HG03103 (cell line): ENCODE measurements at regions not wholly inside any gene's neighbourhood (a gene's known extent, or its start where the extent isn't known, plus 50 kb on each side); places are given as distances from the start of the nearest gene placed in this dataset.

Experiments used
- ATAC-seq: cut with Tn5 transposase; IDR thresholded peaks from one replicate; pipeline ENCODE4 v1.9.1; 2021; ENCODE audit warnings: low read depth; ENCODE audit not compliant: unreplicated experiment

DNA sequence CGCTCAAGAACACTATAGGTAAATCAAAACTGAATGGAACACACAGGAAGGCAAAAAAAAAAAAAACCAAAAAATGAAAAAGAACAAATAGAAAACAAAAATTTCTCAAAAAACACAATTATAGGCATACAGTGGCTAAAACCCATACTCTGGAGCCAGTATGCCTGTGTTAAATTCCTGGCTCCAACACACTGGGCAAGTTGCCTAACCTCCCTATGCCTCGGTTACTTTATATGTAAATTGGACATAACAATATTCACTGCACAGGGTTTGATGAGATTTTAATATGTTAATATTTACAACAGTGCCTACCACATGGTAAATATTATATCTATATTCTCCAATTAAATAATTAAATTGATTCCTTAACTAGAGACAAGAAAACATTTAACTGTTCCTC is 217.1 kb downstream of the HTR7 start:
- ATAC-seq = no peak

DNA sequence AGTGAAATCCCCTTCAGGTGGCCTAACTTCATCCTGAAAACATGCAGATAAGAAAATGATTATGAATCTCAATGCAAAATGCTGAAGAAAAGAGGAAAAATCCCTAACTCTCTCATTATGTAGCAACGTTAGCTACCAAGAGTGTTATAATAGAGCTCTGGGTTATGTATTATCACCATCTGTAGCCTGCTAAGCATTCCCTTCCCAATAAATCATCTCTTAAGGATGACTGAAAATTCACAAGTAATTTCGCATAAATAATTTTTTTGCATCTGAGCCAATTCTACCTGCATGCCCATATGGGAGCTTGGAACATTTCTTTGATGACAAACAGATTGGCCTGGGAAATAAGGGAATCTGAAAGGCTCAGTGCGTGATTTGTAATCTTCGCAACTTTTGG is 216.1 kb downstream of the HTR7 start:
- ATAC-seq = no peak

DNA sequence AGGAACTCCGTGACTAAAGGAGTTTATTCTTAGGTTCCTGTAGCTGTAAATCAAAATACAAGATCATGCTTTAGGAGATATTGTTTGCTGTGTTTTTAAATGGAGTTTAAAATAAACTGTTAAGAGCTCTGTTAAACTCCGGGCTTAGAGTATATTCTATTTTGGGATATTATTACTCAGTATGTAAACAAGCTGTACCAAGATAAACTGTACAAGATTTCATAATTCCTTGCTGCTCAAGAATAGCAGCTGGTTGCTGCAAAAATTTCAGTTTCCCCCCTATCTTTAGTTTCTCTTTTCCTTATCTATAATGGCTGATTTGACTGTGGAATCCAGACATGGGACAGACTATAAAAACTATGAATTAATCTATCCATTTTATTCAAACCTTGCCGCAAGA is 215.7 kb downstream of the HTR7 start:
- ATAC-seq = no peak

DNA sequence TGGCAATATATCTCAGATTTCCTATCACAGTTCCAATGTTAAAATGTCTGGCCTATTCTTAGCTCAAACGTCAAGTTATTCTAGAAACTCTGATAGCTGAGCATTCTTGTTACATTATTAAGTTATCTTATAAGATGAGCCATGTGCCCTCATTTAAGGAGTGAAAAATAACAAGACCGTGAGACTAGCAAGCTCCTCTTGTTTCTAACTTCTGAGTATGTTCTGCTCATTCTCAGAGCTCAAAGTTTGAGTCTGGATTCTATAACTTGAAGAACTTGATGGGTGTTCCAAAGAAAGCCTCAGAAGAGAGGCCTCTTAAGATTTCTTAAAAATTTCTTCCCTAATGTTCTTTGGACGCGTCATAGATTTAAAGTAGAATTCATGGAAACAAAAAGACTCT is 215.2 kb downstream of the HTR7 start:
- ATAC-seq = no peak

DNA sequence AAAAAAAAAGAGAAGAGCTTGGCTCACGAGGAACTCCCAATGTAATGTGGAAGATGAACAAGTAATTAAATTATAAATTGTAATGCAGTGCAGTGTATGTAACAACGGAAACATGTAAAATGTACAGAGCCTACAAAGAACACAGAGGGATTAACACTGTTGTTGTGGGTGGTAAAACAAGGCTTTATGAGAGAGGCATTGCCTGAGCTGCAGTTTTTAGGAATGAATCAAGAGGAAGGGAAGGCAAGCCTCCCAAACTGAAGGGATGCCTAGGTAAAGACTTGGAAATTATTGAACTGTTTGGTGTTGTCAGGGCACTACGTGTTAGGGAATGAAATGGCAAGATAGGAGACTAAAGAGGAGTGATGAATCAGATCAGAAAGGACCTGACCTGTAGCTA is 213.7 kb downstream of the HTR7 start:
- ATAC-seq = no peak

DNA sequence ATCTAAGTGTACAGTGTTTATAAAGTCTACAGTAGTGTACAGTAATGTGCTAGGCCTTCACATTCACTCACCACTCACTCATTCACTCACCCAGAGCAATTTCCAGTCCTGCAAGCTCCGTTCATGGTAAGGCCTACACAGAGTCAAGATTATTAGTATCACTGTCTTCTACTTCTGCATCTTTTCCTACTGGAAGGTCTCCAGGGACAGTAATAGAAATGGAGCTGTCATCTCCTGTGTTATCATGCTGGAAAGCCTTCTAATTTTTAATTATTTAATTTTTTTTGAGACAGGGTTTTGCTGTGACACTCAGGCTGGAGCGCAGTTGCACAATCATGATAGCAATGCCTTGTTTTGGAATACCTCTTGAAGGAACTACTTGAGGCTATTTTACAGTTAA is 207.0 kb downstream of the HTR7 start:
- no peak for ATAC-seq

DNA sequence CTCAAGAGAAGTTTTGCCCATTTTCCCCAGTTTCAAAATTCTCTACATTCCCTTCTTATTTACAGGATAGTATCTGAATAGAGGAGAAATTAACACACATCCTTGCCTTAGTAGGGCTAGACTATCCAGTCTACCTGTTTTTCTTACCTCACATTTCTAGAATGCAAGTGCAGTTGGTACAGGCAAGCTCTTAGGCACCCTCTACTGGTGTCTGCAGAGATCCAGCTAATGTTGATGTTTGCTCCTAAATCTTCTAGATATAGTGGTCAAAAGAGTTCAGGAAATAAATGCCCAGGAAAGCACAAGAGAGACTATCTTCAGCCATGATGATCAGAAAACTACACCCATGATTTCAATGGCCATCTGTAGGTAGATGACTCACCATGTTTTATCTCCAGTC is 205.3 kb downstream of the HTR7 start:
- no peak for ATAC-seq

DNA sequence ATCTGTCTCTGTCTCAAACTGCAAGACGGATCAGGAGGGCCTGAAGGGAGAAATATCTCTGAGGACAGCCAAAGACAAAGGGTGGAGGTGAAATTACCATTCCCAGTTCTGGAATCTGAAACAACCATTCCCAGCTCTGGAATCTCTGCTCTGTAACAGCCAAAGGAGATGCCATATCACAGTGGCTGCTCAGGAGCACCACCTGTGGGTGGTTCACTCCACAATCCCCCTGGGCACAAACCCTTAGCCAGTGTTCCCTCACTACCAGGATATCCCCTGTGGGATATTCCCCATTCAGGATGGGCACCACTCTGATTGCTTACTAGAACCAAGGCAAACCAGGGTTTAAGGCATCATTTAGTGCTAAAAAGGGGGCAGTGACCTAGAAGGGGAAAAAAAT is 199.0 kb downstream of the HTR7 start:
- ATAC-seq = no peak

DNA sequence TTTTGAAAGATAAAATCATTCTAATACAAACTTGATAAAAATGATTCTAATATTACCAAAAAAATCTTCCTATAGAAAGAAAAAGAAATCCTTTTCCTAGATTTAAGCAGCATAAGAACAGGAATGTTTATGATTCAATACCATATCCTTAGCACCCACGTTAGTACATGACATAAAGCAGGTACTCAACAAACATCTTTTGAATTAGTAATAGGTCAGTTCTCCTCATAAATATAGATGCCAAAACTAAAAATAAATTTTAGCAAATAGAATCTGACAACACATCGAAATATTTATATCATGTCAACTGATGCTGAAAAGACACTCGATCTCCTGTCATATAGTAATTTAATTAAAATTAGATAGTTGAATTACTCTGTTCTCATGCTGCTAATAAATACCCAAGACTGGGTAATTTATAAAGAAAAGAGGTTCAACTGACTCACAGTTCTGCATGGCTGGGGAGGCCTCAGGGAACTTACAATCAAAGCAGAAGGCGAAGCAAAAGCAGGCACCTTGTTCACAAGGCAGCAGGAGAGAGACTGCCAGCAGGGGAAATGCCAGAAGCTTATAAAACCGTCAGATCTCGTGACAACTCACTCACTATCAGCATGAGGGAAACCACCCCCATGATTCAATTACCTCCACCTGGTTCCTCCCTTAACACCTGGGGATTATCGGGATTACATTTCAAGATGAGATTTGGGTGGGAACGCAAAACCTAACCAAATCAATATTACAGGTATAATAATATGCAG is 191.8 kb downstream of the HTR7 start:
- ATAC-seq = no peak

DNA sequence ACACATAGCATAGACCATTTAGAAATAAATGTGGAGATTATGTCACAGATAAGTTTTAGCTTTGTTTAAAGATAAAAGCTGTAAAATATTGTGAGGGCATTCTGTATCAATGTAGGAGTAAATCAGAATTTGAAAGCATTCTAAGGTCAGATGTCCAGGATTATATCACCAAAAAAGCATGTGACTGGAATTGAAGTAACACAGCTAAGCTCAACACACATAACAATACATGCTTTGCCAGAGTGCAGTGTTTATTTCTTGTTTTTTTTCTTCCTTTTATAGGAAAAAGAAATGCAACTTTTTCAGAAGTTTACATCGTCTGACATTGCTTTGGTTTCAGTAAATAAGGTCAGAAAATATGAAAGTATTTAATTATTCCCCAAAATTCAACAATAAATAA is 183.4 kb downstream of the HTR7 start:
- ATAC-seq = no peak

DNA sequence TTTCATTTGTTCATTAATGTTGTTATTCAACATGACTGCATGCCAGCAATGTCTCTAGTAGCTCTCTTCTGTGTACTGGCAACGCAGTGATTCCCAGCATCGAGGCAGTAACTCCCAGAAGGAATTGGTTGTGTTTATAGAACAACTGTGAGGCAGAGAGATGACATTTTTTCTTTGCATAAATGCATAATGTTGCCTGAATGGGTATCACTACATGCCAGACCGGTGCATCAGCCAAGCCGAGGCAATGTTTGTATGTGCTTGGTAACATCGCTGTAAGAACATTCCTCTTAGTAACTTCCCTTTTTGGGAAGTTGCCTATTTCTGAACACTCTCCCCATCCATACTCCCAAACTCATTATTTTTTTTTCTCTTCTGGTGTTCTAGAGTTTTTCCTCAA is 182.9 kb downstream of the HTR7 start:
- no peak for ATAC-seq

DNA sequence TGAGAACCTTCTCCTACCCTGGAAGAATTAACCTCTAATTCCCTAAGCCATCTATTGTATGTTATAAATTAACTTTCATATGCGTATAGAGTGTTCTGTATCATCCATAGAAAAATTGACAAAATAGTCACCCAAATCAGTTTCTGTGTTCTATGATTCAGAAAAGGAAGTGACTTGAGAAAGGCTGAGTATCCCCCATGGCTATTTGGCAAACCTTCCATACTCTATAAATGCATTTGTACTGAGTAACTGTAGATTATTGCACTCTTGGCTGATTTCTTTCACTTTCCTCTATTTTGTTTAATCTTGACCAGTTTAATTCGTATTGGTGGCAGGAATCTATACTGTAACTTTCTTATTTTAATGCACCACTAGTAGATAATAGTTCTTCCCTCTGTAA is 182.2 kb downstream of the HTR7 start:
- no peak for ATAC-seq
